Stomach (tissue), 8 donors: ENCODE measurements at regions not wholly inside any gene's neighbourhood (a gene's known extent, or its start where the extent isn't known, plus 50 kb on each side); places are given as distances from the start of the nearest gene placed in this dataset.

ENCODE experiments used
- DNase-seq, 2 donors: peaks; one replicate each; pipeline versions ENCODE4 v3.0.0 to v3.0.0-alpha.2; 2013 to 2019
- H3K27ac ChIP-seq, 5 donors: fragments of 200-600 bp in 4 of 5; sonication (generic) in 4 of 5; one replicate each; pipeline ENCODE4 v1.5.1; 2013 to 2019; ENCODE audit warnings: mild to moderate bottlenecking in 1 of 5, moderate library complexity in 1 of 5
- H3K27me3 ChIP-seq, 3 donors: fragments of 200-600 bp; sonication (generic); one replicate each; pipeline ENCODE4 v1.5.1; 2017 to 2019; ENCODE audit warnings: mixed run types in 1 of 3
- H3K36me3 ChIP-seq, 4 donors: fragments of 200-600 bp; sonication (generic); 1 replicate in 3 of 4; 2 replicates in 1 of 4; pipeline ENCODE4 v1.5.1; 2016 to 2019
- H3K4me1 ChIP-seq, 4 donors: fragments of 200-600 bp; sonication (generic); one replicate each; pipeline ENCODE4 v1.5.1; 2016 to 2019
- H3K4me3 ChIP-seq, 4 donors: fragments of 200-600 bp; sonication (generic) in 3 of 4; one replicate each; pipeline ENCODE4 v1.5.1; 2016 to 2019; ENCODE audit warnings: mild to moderate bottlenecking in 1 of 4
- H3K9me3 ChIP-seq, 4 donors: fragments of 200-600 bp; sonication (generic); one replicate each; pipeline ENCODE4 v1.5.1; 2016 to 2019
- EP300 ChIP-seq: sonication (generic); formaldehyde crosslinking; IDR thresholded peaks from one replicate; pipeline ENCODE4 v1.6.1; 2017; ENCODE audit warnings: antibody characterized with exemption
- POLR2A ChIP-seq, 4 donors: fragments of 450-650 bp; IDR thresholded peaks; one replicate each; pipeline ENCODE4 v1.6.1; 2016; ENCODE audit warnings: antibody characterized with exemption in 4 of 4, control low read depth in 2 of 4, mild to moderate bottlenecking in 1 of 4, moderate library complexity in 1 of 4
- POLR2AphosphoS5 ChIP-seq, 3 donors: sonication (generic); formaldehyde crosslinking; IDR thresholded peaks; one replicate each; pipeline ENCODE4 v1.6.1; 2016; ENCODE audit warnings: antibody characterized with exemption in 3 of 3
- WGBS, 5 donors: extraction: QIAGEN DNeasy Blood & Tissue Kit in 3 of 5; methylation state at CpG; one replicate each; pipeline versions ENCODE4 v1.1.5 to v1.1.7; 2013 to 2018; 5-methylcytosine and 5-hydroxymethylcytosine counted together
- intact Hi-C: fragments of 100-400 bp; cut with DNase I; formaldehyde crosslinking; loops from one replicate; pipeline ENCODE4 v1.15.1; 2023; ENCODE audit warnings: low total_unique reads
- TF ChIP-seq, protein P1 (sequence below), 7 experiments: fragments of 450-650 bp in 4 of 7; fragments of 200-600 bp in 3 of 7; sonication (generic) in 3 of 7; IDR thresholded peaks; one replicate each; pipeline ENCODE4 v1.5.1; 2016 to 2019; ENCODE audit warnings: antibody characterized with exemption in 7 of 7, control low read depth in 2 of 7, mild to moderate bottlenecking in 1 of 7
- donor health status: healthy with polysubstance abuse.
- donor health status: Bipolar disorder and iron deficiency.
- donor health status: healthy.

DNA sequence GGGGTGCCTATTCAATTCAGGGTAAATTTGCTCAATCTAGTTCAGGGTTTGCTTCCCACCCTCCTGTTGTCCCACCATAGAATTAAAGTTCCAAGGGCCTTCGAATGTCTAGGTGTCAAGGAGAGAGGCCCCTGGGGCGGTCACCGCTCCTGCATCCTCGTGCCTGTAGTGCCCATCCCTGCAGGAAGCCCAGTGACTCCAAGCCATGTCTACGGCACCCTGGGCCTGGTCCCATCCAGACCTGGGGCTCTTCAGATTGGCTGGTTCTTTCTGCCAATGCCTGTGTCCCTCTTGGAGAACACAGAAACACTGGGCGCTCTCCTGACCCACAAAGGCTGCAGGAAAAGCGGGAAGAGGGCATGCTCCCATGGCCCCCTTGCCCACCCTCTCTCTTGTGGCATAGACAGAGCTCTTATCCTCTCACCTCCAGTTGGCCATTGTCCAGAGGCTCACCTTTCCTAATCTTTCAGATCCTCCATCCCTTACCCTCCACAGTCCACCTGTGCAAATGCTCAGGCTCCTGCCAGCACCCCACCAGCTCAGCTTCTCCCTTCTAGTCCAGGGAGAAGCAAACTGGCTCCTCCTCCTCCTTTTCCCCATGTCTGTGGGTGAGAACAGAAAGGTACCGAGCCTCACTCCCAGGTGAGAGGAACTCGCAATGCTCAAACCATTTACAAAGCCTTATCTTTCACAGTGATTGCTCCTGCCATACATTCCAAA is 253.0 kb upstream of the IRX2 start:
- 81 to 88% (median 85%) methylated on average over 9 of the region's 9 CpGs for WGBS, 5 donors
- Histone ChIP-seq H3K4me1 (no peaks in the 10 kb centered on the region), H3K4me3 (no peak overlapping the region), H3K27ac (no peak overlapping the region), H3K36me3 (no peaks in the 10 kb centered on the region), H3K9me3 (peaks cover 0 to 14% (median 5%) of the 10 kb centered on the region in 4 donors), H3K27me3 (no peaks in the 10 kb centered on the region)
- intact Hi-C loops: no loop called here
- no peak for DNase-seq
- TF ChIP-seq EP300 (no peak), POLR2AphosphoS5 (IDR thresholded peaks at IDR 0.05) (no peak), POLR2A (IDR thresholded peaks at IDR 0.05) (no peak)
- TF ChIP-seq, protein P1, sequence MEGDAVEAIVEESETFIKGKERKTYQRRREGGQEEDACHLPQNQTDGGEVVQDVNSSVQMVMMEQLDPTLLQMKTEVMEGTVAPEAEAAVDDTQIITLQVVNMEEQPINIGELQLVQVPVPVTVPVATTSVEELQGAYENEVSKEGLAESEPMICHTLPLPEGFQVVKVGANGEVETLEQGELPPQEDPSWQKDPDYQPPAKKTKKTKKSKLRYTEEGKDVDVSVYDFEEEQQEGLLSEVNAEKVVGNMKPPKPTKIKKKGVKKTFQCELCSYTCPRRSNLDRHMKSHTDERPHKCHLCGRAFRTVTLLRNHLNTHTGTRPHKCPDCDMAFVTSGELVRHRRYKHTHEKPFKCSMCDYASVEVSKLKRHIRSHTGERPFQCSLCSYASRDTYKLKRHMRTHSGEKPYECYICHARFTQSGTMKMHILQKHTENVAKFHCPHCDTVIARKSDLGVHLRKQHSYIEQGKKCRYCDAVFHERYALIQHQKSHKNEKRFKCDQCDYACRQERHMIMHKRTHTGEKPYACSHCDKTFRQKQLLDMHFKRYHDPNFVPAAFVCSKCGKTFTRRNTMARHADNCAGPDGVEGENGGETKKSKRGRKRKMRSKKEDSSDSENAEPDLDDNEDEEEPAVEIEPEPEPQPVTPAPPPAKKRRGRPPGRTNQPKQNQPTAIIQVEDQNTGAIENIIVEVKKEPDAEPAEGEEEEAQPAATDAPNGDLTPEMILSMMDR (IDR thresholded peaks at IDR 0.05): no peak

DNA sequence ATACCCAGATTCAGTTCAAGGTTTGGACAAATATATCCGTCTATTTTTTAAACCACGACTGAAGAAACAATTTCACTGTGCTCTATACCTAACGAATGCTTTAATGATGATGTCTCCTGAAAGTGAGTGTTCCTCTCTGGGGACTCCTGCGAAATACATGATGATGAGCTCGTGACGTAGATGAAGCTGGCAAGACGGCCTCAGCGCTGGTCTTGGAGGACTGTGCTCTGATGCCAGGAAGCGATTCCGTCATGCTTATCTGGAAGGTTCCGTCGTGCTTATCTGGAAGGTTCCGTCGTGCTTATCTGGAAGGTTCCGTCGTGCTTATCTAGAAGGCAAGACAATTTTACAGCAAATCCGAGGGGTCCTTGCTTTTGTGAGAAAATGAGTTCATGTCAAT is 250.8 kb upstream of the IRX2 start:
- Histone ChIP-seq H3K27ac (no peak overlapping the region), H3K4me1 (no peaks in the 10 kb centered on the region), H3K9me3 (peaks cover 0 to 14% (median 5%) of the 10 kb centered on the region in 4 donors), H3K36me3 (no peaks in the 10 kb centered on the region), H3K4me3 (no peak overlapping the region), H3K27me3 (no peaks in the 10 kb centered on the region)
- TF ChIP-seq POLR2AphosphoS5 (IDR thresholded peaks at IDR 0.05): no peak
- TF ChIP-seq POLR2A (IDR thresholded peaks at IDR 0.05): no peak
- TF ChIP-seq, protein P1 (IDR thresholded peaks at IDR 0.05): no peak
- no peak for TF ChIP-seq EP300
- intact Hi-C loops: no loop called here
- no peak for DNase-seq
- WGBS, 5 donors: 58 to 75% (median 64%) methylated on average over 17 of the region's 17 CpGs

DNA sequence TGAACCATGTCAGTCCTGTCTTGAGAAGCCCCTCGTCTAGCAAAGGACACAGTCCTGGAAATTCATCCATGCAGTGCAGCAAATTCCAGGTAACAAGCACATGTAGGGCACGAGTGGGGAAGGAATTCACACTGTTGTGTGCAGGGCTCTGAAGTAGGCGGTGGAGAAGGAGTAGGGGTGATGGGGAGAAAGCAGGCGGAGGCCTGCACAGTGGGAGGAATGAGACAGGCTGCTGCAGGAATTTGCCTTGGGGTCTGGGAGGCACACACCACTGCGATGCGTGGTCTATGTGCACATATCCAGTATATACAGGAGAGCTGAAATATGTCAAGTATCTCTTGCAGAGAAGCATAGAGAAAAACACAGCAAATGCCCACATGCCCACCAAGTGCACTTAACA is 249.2 kb upstream of the IRX2 start:
- intact Hi-C loops: no loop called here
- WGBS, 5 donors: 73 to 88% (median 85%) methylated on average over 6 of the region's 6 CpGs

DNA sequence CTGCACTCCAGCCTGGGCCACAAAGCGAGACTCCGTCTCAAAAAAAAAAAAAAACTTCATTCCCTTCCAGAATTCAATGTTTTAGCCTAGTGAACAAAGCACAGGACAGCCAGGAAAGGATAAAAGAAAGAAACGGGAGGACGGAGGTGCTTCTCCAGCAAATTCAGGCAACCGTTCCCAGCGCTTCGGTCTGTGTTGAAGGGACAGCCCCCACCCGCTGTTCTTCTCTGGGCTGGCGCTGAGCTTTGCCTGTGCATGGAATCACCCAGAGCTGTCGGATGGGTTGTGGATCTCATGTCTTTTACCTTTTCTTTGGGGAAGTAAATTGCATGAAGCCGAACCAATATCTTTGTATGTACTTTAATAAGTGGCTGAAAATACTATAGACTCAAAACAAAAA is 248.4 kb upstream of the IRX2 start:
- peaks cover 0 to 14% (median 5%) of the 10 kb centered on the region in 4 donors for H3K9me3 ChIP-seq
- H3K27ac ChIP-seq: no peak overlapping the region
- H3K4me1 ChIP-seq: no peaks in the 10 kb centered on the region
- no peak overlapping the region for H3K4me3 ChIP-seq
- WGBS, 5 donors: 85 to 95% (median 93%) methylated on average over 11 of the region's 11 CpGs
- intact Hi-C loops: no loop called here
- TF ChIP-seq POLR2A (IDR thresholded peaks at IDR 0.05) (no peak), EP300 (no peak), POLR2AphosphoS5 (IDR thresholded peaks at IDR 0.05) (no peak)
- TF ChIP-seq, protein P1 (IDR thresholded peaks at IDR 0.05): no peak
- peaks cover 0 to 12% (median 0%) of the 10 kb centered on the region in 3 donors for H3K27me3 ChIP-seq
- no peaks in the 10 kb centered on the region for H3K36me3 ChIP-seq
- no peak for DNase-seq

More for the DNA sequence above, 249.2 kb upstream of the IRX2 start:
- H3K27ac ChIP-seq: no peak overlapping the region
- no peak overlapping the region for H3K4me3 ChIP-seq
- no peaks in the 10 kb centered on the region for H3K36me3 ChIP-seq
- TF ChIP-seq, protein P1 (IDR thresholded peaks at IDR 0.05): no peak
- TF ChIP-seq EP300 (no peak), POLR2A (IDR thresholded peaks at IDR 0.05) (no peak)
- H3K27me3 ChIP-seq: peaks cover 0 to 11% (median 0%) of the 10 kb centered on the region in 3 donors
- peaks cover 0 to 14% (median 5%) of the 10 kb centered on the region in 4 donors for H3K9me3 ChIP-seq
- no peak for DNase-seq
- no peaks in the 10 kb centered on the region for H3K4me1 ChIP-seq
